Globus pallidus (tissue), 1 donor: ENCODE measurements at regions not wholly inside any gene's neighbourhood (a gene's known extent, or its start where the extent isn't known, plus 50 kb on each side); places are given as distances from the start of the nearest gene placed in this dataset.

Experiments
- DNase-seq: peaks from one replicate; pipeline ENCODE4 v3.0.0-alpha.2; 2015; ENCODE audit warnings: low spot score

- DNase-seq: no peak
These were observed 218.7 kb upstream of the PPARGC1A start for GRCh38 chr4:24108567-24108966.

GRCh38 chr4:24105327-24106038 lies 215.6 kb upstream of the PPARGC1A start:
- no peak for DNase-seq

- no peak for DNase-seq
These were observed 214.3 kb upstream of the PPARGC1A start for GRCh38 chr4:24104158-24104565.

DNA sequence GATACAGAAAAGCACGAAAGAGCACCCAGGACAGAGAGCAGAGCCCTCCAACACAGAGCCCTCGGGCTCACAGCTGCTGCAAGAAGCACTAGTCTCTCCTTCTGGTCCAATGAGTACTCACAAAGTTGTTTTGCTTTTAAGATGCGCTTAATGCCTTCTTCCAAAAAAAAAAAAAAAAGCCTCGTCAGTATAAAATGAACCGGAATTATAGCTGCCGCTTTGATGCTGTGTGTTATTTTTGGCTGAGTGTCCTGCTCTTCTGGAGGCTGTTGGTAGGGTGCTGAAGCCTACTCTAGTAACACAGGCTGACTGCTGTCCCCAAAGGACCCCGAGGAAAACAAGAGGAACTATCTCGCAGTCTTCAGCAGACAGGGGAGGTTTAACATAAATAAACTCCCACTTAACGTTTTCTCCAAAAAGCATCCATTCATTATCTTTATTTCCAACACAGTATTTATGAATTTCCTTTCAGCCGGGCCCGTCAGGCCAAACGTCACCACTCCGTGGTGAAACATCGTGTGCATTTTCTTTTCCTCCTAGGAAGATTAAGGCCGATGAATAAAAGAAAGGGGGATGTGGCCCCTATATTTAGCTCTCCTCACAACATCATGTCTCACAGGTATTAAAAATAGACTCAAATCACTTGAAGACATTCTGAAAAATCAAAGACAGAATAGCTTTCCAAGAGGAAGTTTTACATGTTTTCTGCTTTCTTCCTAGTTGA lies 213.7 kb upstream of the PPARGC1A start:
- no peak for DNase-seq

DNA sequence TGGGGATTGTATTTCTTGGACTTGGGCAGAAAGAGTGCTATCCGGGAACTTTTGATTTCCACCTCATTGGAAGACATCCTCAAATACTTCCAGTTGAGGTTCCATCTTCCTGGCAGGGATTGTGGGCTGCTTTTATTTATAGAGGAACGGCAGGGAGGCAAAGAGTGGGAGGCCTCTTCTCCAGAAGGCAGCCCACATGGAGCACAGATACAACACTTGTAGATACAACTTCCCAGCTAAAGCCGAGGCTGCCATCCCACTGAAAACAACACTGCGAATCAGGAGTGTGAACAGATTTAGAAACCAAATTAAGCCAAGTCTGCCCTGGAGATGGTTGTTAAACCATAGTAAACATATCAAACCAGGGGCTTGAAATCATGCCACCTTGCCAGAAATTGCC lies 212.8 kb upstream of the PPARGC1A start:
- no peak for DNase-seq

DNA sequence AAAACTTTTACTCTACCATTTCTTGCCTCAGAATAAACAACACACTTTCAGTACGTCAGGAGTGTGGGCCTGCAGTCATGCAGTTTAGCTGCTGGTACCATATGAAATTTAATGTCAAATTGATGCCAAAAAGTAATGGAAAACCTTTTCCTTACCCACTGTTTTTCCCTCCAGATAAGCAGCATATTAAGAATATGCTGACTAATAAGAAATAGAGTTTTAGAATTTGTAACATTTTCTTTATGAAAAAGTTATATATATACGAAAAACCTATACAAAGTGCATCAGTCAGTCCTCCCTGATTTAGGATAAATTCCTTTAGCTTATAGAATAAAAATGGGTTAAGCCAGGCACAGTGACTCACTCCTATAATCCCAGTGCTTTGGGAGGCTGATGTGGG lies 206.8 kb upstream of the PPARGC1A start:
- DNase-seq: no peak

DNA sequence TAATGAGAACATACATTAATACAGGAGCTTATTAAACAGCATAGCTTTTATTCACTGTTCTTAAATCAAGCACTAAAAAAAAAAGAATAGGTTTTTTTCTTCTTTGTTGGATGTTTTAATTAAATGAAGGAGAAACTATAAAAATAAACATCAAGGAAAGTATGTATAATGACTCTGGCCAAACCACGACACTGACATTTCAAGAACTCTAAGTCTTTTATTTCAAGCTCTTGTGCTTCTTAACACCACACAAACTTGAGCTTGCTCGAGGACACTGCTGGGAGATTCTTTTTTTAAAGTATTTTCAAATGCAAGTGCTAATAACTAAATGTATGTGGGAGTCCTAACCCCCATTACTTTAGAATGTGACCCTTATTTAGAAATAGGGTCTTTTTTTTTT lies 204.9 kb upstream of the PPARGC1A start:
- no peak for DNase-seq

DNA sequence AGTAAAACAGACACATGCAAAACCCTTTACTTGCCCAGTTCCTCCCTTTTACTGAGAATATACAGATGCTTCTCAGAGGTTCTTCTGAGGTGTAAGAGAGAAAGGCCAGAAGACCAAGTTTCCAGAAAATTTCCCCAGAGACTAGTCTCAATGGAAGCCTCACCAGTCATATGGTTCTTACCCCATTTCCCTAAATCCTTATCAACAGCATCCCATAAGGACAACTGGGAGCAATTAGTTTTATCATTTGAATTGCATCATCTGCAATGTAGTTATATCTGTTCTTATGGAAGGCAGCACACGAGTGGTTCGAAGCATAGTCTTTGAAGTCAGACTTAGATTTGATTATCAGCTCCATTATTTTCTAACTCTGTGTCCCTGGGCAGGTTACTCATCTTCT lies 203.6 kb upstream of the PPARGC1A start:
- no peak for DNase-seq

- no peak for DNase-seq
These were observed 201.9 kb upstream of the PPARGC1A start for GRCh38 chr4:24091639-24092233.

GRCh38 chr4:24089851-24090534 lies 200.1 kb upstream of the PPARGC1A start:
- DNase-seq: no peak

DNA sequence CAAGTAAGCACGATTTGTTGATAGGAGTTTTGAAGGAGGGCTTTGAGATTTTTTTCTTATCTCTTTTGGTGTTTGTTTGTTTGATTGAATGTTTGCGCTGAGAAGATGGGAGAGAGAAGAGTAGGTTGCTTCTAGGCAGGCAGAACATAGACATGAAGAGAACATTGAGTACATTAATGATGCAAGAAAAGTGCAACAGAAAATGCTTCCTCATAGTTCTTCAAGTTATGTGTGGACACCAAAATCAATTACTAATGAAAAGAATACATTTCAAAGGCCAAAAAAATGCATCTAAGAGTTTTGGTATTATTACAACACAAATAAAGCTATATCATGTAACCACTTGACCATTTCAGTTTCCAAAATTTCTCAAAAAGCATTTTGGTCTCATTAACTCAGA lies 191.0 kb upstream of the PPARGC1A start:
- DNase-seq: no peak

DNA sequence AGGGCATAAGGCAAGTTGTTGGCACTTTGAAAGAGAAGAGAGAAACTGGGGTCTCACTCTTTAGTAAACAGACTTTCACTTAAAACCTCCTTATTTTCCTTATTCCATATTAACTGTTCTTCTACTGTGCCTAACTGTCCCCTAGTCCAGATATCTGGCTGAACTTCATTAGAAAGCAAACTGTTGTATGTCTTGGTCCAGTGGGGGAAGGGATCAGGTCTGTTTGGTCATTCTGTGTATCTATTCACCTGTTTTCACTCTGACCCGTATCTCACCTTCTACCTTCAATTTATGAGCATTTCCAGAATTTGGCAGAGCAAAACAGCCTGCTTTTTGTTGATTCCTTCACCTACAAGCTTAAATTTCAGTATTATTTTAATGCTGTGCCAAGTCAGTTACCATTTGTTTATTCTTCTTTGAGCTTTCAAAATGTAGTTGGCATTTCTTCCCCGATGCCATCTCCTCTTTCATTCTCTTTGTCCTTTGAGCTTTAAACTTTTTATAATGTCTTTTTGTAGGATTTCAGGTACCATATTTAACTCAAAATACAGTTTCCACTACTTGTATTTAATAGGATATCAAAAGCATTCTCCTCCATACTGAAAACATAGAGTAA lies 188.6 kb upstream of the PPARGC1A start:
- no peak for DNase-seq

DNA sequence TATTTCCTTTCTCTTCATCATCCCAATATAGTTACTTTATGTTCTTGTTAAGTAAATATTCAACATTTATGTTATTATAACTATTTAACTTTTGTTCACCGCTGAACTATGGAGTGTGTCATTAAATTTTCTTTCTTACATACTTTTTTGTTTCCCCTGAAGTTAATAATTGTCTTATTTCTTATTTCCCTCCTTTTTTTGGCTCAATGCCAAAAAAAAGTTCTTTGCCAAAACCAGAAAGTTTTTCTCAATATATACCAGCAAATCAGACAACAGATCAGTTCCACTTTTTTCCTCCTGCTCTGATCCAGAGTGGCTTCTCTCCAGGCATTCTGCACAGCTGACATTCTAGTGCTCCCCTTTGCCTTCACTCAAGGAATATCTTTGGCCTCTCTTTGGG lies 187.0 kb upstream of the PPARGC1A start:
- DNase-seq: no peak

GRCh38 chr4:24073948-24074347 lies 184.1 kb upstream of the PPARGC1A start:
- no peak for DNase-seq

GRCh38 chr4:24071612-24072372 lies 181.9 kb upstream of the PPARGC1A start:
- no peak for DNase-seq

GRCh38 chr4:24070117-24070516 lies 180.3 kb upstream of the PPARGC1A start:
- no peak for DNase-seq

GRCh38 chr4:24067367-24068193 lies 177.7 kb upstream of the PPARGC1A start:
- DNase-seq: no peak

DNA sequence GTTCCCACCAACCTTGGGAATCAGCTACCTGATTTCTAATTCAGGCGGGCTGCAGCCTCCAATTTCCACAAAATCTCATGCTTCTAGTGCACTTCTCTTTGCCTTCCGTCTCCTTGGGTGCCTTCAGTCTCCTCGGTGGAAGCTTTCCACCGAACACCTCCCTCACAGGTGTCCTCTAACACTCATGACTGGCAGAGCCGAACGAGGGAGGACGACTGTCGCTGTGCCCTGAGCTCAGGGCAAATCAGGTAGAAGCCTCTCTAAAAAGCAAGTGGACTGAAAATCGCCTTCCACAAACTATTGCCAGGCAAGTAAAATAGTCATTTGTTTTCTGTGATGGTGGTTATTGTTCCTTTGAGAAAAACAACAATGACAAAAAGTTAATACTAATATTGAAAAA lies 176.1 kb upstream of the PPARGC1A start:
- no peak for DNase-seq

DNA sequence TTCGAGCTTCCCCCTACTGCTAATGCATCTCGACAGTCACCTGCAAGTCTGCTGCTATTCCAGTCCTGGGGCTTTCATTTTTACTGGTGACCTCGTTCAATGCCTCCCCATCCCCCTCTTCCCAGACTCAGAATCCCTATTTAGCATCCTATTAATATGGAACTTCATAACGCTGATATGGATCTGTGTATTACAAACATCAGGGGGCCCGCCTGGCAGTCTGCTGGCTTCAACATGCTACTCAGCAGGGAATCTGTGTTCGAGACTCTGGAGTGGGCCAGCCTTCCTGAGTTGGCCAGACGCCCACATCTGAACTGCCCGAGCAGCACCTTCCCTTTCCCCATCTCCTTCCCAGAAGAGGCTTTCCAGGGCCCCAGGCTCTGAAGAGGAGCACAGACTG lies 173.9 kb upstream of the PPARGC1A start:
- no peak for DNase-seq

DNA sequence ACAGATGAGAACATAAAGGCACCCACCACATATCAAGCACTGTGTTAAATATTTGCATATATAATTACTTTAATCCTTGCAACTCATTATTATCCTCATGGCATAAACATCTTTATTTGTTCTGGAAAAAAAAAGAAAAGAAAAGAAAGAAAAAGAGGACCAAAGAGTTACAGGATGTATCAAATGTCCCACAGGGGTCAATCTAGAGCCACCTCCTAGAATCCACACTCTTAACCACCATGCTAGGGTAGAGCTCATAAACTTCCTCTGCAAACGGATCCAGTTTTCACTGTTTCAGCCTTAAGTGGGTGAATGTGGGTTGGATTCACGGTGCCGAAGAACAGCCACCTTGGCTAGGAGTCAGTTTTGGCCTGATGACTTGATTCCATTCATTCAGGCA lies 171.1 kb upstream of the PPARGC1A start:
- no peak for DNase-seq

DNA sequence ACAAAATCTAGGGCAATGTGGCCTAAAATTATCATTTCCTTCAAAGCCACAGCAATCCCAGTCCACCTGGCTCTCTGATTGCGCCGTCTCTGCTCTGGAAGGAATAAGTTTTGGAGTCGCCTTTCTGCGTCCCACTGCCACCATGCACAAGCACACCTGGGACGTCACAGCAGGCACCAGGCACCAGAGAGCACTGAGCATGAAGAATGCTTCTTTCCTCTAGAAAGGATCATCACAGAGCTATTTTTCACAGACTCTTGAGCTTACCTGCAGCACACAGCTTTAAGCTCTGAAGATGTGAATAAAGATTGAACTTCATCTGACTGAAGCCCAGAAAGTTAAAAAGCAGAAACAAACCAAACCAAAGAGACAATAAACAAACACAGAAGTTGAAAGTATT lies 170.0 kb upstream of the PPARGC1A start:
- no peak for DNase-seq
